ENCODE measurements at regions not wholly inside any gene's neighbourhood (a gene's known extent, or its start where the extent isn't known, plus 50 kb on each side); places are given as distances from the start of the nearest gene placed in this dataset.

- ChIA-PET POLR2A (ENCODE audit: partially characterized antibody) (interaction anchor here (0.7 kb wide), 1 partner anchor 79 kb away, joined by 3 read pairs; no protein-coding TSS in a partner anchor), CTCF (ENCODE audit: partially characterized antibody) (no interaction called here)
- H4K5ac ChIP-seq (ENCODE audit: insufficient read length, low read depth, low read length): no peak overlapping the region
- H4K20me1 ChIP-seq (replicated peaks in 1 of 2; ENCODE audit: control insufficient read depth in 1 of 2, insufficient read depth in 2 of 2, low read length in 2 of 2): no peaks in the 10 kb centered on the region
- no peaks in the 10 kb centered on the region for H3K79me2 ChIP-seq (ENCODE audit: control insufficient read depth in 1 of 2, insufficient read depth in 2 of 2, low read length in 2 of 2)
- H3K79me1 ChIP-seq (ENCODE audit: low read depth, low read length): no peaks in the 10 kb centered on the region
- H3K4me3 ChIP-seq (ENCODE audit: extremely low read depth in 1 of 4, insufficient read depth in 2 of 4, low read depth in 3 of 4, low read length in 4 of 4): no peak overlapping the region
- H3K27ac ChIP-seq (ENCODE audit: low read depth, low read length): no peak overlapping the region
- H3K4me1 ChIP-seq (replicated peaks in 1 of 4; ENCODE audit: control insufficient read depth in 3 of 4, insufficient read depth in 4 of 4, low read length in 3 of 4): peaks cover 0 to 2% (median 0%) of the 10 kb centered on the region in 4 experiments; a peak in 1 of 7 replicates
- 85% methylated on average over 7 of the region's 7 CpGs; no CpG with 5 or more reads in 1 of the 2 experiments for WGBS, 2 experiments (ENCODE audit: extremely low coverage in 1 of 2, insufficient coverage in 1 of 2, insufficient read length in 1 of 2, insufficient replicate concordance in 2 of 2, low coverage in 1 of 2, low lambda C conversion rate in 2 of 2, missing lambda C conversion rate in 1 of 2)
- H2AFZ ChIP-seq (ENCODE audit: low read length): no peak overlapping the region
- H2BK15ac ChIP-seq (ENCODE audit: low read length): no peak overlapping the region
- H3K9ac ChIP-seq (replicated peaks in 1 of 4; ENCODE audit: extremely low read depth in 1 of 4, low read depth in 3 of 4, low read length in 3 of 4): no peak overlapping the region
- FAIRE-seq (no peak), DNase-seq (ENCODE audit: low read depth in 1 of 2, low spot score in 2 of 2) (no peak)
- no peak overlapping the region for H3K23ac ChIP-seq (ENCODE audit: insufficient read length)
- H3K4me2 ChIP-seq (ENCODE audit: insufficient read depth in 1 of 2, low read depth in 2 of 2, low read length in 2 of 2): no peak overlapping the region
- peaks cover 0 to 2% of the 10 kb centered on the region in 2 experiments; a peak in 1 of 4 replicates for H3K9me3 ChIP-seq (ENCODE audit: insufficient read depth in 2 of 2, low read depth in 1 of 2, low read length in 1 of 2)
- no peaks in the 10 kb centered on the region for H3K27me3 ChIP-seq (replicated peaks in 1 of 4; ENCODE audit: control insufficient read depth in 3 of 4, extremely low read depth in 1 of 4, insufficient read depth in 3 of 4, low read length in 3 of 4)
- H3K36me3 ChIP-seq (ENCODE audit: control insufficient read depth in 2 of 4, insufficient read depth in 4 of 4, low read length in 3 of 4): no peaks in the 10 kb centered on the region
- H4K91ac ChIP-seq (replicated peaks; ENCODE audit: insufficient read length, low read length): no peak overlapping the region
- H4K8ac ChIP-seq (ENCODE audit: extremely low read depth, insufficient read depth, low read length): no peak overlapping the region
- H2BK120ac ChIP-seq (replicated peaks; ENCODE audit: low read depth, low read length): no peak overlapping the region
- H2AK5ac ChIP-seq (ENCODE audit: low read depth, low read length): no peak overlapping the region
- no peak overlapping the region for H3K56ac ChIP-seq (replicated peaks; ENCODE audit: insufficient read length, low read depth, low read length)
- no peak overlapping the region for H3K14ac ChIP-seq (ENCODE audit: insufficient read length)
- H2BK5ac ChIP-seq (ENCODE audit: low read depth, low read length): no peak overlapping the region
- H2BK12ac ChIP-seq (ENCODE audit: low read depth, low read length): no peak overlapping the region
- no peak overlapping the region for H3K4ac ChIP-seq (replicated peaks; ENCODE audit: insufficient read length, low read depth, low read length)
- no peak overlapping the region for H2BK20ac ChIP-seq (ENCODE audit: low read length)
- no peaks in the 10 kb centered on the region for H3K23me2 ChIP-seq (ENCODE audit: low read depth, low read length)
- H3K18ac ChIP-seq (ENCODE audit: extremely low read depth, low read length): no peak overlapping the region
- no peak for TF ChIP-seq CTBP2 (IDR thresholded peaks at IDR 0.05; ENCODE audit: borderline replicate concordance, insufficient read depth, insufficient read length, low read length)
- TF ChIP-seq ATF3 (IDR thresholded peaks at IDR 0.05; ENCODE audit: insufficient read depth, low read depth, low read length): no peak
- TF ChIP-seq BACH1 (IDR thresholded peaks at IDR 0.05; ENCODE audit: low read length): no peak
- no peak for TF ChIP-seq HDAC2 (IDR thresholded peaks at IDR 0.05; ENCODE audit: borderline replicate concordance in 1 of 2, low read depth in 2 of 2, low read length in 2 of 2)
- TF ChIP-seq SIRT6 (IDR thresholded peaks at IDR 0.05; ENCODE audit: low read length): no peak
- no peak for TF ChIP-seq SIN3A (conservative IDR thresholded peaks at IDR 0.05 in 1 of 2, IDR thresholded peaks at IDR 0.05 in 1 of 2; ENCODE audit: low read depth in 1 of 2, low read length in 2 of 2)
- TF ChIP-seq ZNF274 (IDR thresholded peaks at IDR 0.05; ENCODE audit: borderline replicate concordance, extremely low read depth, low read length): no peak
- no peak for TF ChIP-seq SRF (IDR thresholded peaks at IDR 0.05; ENCODE audit: low read depth, low read length)
- no peak for TF ChIP-seq NANOG (IDR thresholded peaks at IDR 0.05; ENCODE audit: insufficient read depth, low read depth, low read length, poor library complexity, severe bottlenecking)
- no peak for TF ChIP-seq KDM4A (IDR thresholded peaks at IDR 0.05; ENCODE audit: low read depth, low read length, severe bottlenecking)
- no peak for TF ChIP-seq EP300 (IDR thresholded peaks at IDR 0.05; ENCODE audit: borderline replicate concordance in 1 of 2, low read depth in 2 of 2, low read length in 2 of 2)
- no peak for TF ChIP-seq TAF7 (optimal IDR thresholded peaks at IDR 0.05; ENCODE audit: borderline replicate concordance, low read depth, low read length)
- TF ChIP-seq RXRA (IDR thresholded peaks at IDR 0.05; ENCODE audit: insufficient read depth, low read depth, low read length): no peak
These were observed 357.8 kb upstream of the CDH20 start for GRCh38 chr18:60975420-60975819.

All from H1 (cell line).